HG03039 (cell line): ENCODE measurements at regions not wholly inside any gene's neighbourhood (a gene's known extent, or its start where the extent isn't known, plus 50 kb on each side); places are given as distances from the start of the nearest gene placed in this dataset.
"Not testable (repeated sequence)": the region's sequence is repeated elsewhere in the genome, so short reads cannot be mapped to it uniquely, and the experiment has no call there.

Experiments
- ATAC-seq: cut with Tn5 transposase; IDR thresholded peaks from one replicate; pipeline ENCODE4 v1.9.1; 2021; ENCODE audit warnings: mild to moderate bottlenecking, moderate library complexity; ENCODE audit not compliant: unreplicated experiment

GRCh38 chr3:63092515-63092914, 185.6 kb upstream of the SYNPR start:
- no peak for ATAC-seq

DNA sequence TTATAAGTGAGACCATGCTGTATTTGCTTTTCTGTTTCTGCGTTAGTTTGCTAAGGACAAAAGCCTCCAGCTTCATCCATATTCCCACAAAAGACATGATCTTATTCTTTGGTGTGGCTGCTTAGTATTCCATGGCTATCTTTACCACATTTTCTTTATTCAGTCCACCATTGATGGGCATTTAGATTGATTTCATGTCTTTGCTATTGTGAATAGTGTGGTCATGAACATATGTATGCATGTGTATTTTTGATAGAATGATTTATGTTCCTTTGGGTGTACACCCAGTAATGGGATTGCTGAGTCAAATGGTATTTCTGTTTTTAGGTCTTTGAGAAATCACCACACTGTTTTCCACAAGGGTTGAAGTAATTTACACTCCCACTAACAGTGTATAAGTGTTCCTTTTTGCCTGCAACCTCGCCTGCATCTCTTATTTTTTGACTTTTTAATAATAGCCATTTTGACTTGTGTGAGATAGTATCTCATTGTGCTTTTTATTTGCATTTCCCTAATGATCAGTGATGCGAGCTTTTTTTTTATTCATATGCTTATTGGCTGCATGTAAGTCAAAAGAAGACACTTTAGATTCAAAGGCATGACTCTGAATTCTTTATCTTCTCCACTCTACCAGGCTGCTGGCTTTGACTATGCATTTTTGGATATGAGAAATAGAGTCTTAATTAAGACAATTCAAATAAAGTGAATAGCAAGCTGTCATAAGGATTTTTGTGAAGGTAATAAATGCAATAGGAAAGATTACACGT, 183.3 kb upstream of the SYNPR start:
- ATAC-seq, result no peak

GRCh38 chr3:63096248-63097058, 181.7 kb upstream of the SYNPR start:
- no peak for ATAC-seq

DNA sequence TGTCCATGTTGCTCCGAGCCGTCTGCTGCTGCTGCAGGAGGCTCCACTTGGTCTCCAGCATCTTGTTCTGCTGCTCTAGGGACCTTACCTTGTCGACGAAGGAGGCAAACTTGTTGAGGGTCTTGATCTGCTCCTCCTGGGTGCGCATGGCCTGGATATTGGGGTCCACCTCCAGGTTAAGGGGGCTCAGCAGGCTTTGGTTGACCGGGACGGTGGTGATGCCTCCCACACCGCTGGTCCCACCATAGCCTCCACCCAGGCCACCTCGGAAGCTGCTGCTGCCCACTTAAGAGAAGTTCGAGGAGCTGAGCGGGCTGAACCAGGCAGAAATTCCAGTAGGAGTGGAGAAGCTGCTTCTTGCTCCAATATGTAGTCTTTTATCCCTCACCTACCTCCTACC, 180.7 kb upstream of the SYNPR start:
- no peak for ATAC-seq

- no peak for ATAC-seq
These were observed 161.2 kb upstream of the SYNPR start for GRCh38 chr3:63116922-63117321.

- ATAC-seq, result no peak
These were observed 154.0 kb upstream of the SYNPR start for GRCh38 chr3:63124090-63124489.

- no peak for ATAC-seq
These were observed 151.6 kb upstream of the SYNPR start for GRCh38 chr3:63126530-63126929.

DNA sequence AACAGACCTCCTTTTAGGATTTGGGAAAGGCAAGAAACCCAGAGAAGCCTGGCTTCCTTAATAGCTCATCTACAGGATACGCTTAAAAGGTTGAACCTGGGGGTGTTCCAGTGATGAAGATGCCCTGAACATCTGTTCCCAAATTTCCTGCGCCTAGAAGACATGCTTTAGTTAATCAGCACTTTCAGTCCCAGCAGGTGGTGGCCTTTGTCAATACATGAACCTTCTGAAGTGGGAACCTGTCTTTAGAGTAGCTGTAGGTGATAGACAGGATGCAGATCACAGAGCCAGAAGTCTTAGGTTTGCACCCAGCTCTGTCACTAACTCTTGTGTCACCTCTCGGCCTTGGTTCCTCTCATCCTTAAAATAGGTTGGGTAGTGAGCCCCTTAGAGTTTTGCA, 149.7 kb upstream of the SYNPR start:
- no peak for ATAC-seq

- no peak for ATAC-seq
These were observed 147.5 kb upstream of the SYNPR start for GRCh38 chr3:63130625-63131024.

- ATAC-seq, result no peak
These were observed 145.5 kb upstream of the SYNPR start for GRCh38 chr3:63132461-63133250.

DNA sequence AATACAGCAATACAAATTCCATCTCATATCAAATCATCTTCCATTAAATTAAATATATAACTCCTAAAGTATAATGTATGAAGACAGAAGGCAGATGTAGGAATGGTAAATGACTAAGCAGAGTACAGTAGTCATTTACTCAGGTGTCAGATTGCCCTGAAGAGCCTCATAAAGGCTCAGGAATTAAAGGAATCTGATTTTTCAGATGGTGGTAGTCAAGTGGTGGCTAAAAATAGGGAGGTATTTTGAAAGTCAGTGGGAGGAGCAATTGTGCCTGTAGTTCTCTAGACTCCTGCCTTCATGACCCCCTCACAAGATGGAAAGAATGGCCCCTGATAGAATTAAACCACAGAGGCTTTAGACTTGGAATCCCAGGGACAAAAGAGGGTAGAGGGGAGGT, 142.7 kb upstream of the SYNPR start:
- no peak for ATAC-seq

DNA sequence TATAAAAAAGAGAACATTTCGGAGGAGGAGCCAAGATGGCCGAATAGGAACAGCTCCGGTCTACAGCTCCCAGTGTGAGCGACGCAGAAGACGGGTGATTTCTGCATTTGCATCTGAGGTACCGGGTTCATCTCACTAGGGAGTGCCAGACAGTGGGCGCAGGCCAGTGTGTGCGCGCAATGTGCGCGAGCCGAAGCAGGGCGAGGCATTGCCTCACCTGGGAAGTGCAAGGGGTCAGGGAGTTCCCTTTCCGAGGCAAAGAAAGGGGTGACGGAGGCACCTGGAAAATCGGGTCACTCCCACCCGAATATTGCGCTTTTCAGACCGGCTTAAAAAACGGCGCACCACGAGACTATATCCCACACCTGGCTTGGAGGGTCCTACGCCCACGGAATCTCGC, 141.9 kb upstream of the SYNPR start:
- ATAC-seq, result not testable (repeated sequence)

DNA sequence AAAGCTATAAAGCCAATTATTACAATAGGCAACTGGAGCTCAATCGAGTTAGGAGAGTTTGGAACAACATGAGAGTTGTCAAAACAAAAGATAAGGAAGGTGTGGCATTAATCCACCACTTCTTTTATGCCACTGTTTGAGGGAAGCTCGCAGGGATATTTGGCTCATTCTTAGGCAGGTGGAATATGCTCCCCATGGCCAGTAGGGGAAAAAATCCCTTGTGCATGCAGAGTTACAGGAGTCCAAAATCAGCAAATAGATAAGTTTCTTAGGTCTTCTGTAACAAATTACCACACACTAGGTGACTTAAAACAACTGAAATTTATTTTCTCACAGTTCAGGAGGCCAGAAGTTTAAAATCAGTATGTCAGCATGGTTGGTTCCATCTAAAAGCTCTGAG, 135.4 kb upstream of the SYNPR start:
- ATAC-seq, result no peak

- no peak for ATAC-seq
These were observed 132.0 kb upstream of the SYNPR start for GRCh38 chr3:63146154-63146553.

DNA sequence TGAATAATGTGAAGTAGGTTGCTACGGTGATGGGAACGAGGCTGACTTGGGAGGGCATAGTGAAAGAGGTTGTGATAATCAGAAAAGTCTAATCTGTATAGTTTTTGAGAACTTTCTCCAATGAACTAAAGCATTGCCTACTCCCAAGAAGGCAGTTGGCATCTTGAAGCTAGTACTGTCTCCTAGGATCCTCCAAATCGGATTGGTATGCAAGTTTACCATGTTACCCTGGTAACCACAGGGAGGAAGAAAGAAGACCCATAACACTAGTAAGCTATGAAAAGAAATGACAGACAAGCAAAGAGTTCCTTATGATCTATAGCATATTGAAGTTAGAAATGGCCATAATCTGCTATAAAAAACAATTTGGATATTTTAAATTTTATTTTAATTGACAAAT, 127.2 kb upstream of the SYNPR start:
- no peak for ATAC-seq

GRCh38 chr3:63151897-63152296, 126.2 kb upstream of the SYNPR start:
- no peak for ATAC-seq

DNA sequence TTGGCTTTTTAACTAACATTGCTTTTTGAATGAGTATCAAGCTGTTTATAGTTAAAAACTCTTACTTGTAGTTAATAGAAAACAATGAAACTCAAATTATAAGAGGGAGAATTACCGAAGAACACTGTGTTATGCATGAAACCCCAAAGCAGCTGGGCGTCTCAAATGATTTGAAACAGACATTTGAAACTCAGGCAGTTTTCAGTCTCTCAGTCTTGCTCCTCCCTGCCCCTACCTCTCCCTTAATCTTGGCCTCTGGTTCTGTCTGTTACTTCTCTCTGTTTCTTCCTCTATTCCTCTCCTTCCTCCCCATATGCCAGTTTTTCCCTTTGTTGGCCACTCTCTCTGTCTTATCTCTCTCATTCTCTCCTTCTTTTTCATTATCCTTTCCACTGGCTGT, 118.3 kb upstream of the SYNPR start:
- ATAC-seq, result no peak

DNA sequence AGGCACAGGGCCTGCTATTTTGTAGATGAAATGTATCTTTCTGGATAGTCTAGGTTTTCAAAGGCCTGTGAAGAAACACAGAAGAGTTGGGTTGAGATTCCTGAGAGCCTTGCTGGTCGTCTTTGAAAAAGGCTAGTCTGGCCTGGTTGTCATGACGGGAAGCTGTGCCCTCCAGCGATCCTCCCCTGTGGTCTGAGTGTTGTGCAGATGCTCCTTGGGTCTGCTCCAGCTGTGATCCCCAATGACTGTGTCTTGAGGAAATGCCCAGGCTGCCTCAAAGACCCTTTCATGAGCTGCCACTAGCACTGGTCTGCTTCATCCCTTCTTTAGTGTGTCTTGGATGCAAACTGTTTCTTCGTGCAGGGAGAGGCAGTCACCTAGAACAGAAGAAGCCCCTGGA, 111.0 kb upstream of the SYNPR start:
- no peak for ATAC-seq

DNA sequence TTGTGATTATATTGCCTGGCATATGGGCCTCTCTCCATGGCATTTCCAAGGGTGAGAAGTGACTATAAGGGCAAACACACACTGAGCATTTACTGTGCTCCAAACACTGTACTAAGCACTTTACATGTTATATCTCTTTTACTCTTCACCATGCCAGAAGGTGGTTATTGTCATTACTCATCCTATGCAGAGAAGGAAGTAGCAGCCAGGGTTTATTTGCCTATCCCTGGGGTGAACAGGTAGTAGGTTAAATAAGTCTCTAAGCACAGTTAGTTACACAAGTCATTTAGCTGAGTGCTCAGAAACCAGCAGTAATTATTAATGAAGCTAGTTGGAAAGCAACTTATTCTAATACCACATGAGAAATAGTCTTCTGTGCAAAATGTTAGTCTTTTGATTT, 109.9 kb upstream of the SYNPR start:
- no peak for ATAC-seq

DNA sequence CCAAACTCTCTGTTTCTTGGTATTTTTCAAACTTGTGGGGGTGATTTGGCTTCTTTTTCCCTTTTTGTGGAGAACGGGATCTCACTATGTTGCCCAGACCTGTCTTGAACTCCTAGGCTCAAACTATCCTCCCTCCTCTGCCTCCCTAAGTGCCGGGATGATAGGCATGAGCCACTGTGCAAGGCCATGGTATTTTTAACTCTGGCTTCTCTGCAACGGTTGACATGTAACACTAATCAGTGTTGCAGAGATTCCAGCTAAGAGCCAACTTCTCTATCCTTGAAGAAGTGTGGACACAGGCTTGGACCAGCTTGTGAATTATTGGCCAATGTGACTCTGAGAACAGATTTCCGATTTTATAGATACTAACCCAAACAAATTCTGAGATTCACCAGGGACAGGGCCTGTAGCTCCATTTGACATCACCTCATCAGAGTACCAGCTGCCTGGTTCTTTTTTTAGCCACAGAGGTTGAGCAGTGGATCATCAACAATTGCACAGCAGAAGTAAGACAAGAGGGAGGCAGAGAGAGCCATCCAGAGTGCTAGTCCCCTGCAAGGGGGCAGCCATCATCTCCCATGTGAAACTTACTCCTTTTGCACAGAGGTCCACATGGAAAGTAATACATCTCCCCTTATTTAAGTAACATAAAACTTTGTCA, 98.1 kb upstream of the SYNPR start:
- ATAC-seq, result no peak

GRCh38 chr3:63192248-63192647, 85.9 kb upstream of the SYNPR start:
- no peak for ATAC-seq
